Liver (tissue), 3 donors: ENCODE measurements at regions not wholly inside any gene's neighbourhood (a gene's known extent, or its start where the extent isn't known, plus 50 kb on each side); places are given as distances from the start of the nearest gene placed in this dataset.

Experiments used
- GABPA ChIP-seq, 2 donors: IDR thresholded peaks in 1 of 2; conservative IDR thresholded peaks in 1 of 2; 2 replicates each; pipeline ENCODE4 v1.6.1; 2016; ENCODE audit warnings: antibody characterized with exemption in 2 of 2, mild to moderate bottlenecking in 1 of 2, moderate library complexity in 1 of 2
- JUND ChIP-seq, 2 donors: IDR thresholded peaks; 2 replicates each; pipeline ENCODE4 v1.6.1; 2016; ENCODE audit warnings: antibody characterized with exemption in 2 of 2
- MAX ChIP-seq: IDR thresholded peaks from 2 replicates; pipeline ENCODE4 v1.6.1; 2016; ENCODE audit warnings: antibody characterized with exemption
- TAF1 ChIP-seq: conservative IDR thresholded peaks from 2 replicates; pipeline ENCODE4 v1.6.1; 2016; ENCODE audit warnings: antibody characterized with exemption, mild to moderate bottlenecking
- TF ChIP-seq, protein P1 (sequence below): fragments of 150-350 bp; IDR thresholded peaks from 2 replicates; pipeline ENCODE4 v1.5.1; 2017; ENCODE audit warnings: improper control_type of control experiment, low read depth, low read length; ENCODE audit not compliant: missing input control
- donor health status: healthy.
- donor health status: healthy.

GRCh38 chr7:10632712-10633111 is 341.0 kb upstream of the PHF14 start:
- TF ChIP-seq, protein P1, sequence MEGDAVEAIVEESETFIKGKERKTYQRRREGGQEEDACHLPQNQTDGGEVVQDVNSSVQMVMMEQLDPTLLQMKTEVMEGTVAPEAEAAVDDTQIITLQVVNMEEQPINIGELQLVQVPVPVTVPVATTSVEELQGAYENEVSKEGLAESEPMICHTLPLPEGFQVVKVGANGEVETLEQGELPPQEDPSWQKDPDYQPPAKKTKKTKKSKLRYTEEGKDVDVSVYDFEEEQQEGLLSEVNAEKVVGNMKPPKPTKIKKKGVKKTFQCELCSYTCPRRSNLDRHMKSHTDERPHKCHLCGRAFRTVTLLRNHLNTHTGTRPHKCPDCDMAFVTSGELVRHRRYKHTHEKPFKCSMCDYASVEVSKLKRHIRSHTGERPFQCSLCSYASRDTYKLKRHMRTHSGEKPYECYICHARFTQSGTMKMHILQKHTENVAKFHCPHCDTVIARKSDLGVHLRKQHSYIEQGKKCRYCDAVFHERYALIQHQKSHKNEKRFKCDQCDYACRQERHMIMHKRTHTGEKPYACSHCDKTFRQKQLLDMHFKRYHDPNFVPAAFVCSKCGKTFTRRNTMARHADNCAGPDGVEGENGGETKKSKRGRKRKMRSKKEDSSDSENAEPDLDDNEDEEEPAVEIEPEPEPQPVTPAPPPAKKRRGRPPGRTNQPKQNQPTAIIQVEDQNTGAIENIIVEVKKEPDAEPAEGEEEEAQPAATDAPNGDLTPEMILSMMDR: no peak
- TF ChIP-seq TAF1: no peak
- TF ChIP-seq MAX: no peak
- TF ChIP-seq GABPA (IDR thresholded peaks at IDR 0.05 in 1 of 2, conservative IDR thresholded peaks at IDR 0.05 in 1 of 2): no peak
- no peak for TF ChIP-seq JUND (IDR thresholded peaks at IDR 0.05)
